ENCODE measurements at regions not wholly inside any gene's neighbourhood (a gene's known extent, or its start where the extent isn't known, plus 50 kb on each side); places are given as distances from the start of the nearest gene placed in this dataset.

DNA sequence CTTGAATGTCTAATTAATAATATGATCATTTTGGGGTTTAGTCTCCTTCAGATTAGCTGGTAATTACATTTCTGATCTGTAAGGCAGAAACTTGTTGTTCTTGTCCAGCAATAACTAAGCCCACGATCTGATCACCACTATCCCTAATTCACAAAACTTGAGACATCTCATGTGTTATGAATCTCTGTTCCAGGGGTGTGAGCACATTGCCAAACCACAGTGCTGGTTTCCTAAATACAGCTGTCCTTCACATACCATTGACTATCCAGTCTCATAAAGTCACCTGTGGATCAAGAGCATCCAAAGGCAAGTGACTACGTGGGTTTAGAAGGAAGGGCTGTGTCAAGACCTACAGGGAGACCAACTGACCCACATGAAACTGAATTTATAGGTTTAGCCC, 134.1 kb upstream of the PRLR start:
- no peak for DNase-seq (ENCODE audit: low read depth in 2 of 2)

DNA sequence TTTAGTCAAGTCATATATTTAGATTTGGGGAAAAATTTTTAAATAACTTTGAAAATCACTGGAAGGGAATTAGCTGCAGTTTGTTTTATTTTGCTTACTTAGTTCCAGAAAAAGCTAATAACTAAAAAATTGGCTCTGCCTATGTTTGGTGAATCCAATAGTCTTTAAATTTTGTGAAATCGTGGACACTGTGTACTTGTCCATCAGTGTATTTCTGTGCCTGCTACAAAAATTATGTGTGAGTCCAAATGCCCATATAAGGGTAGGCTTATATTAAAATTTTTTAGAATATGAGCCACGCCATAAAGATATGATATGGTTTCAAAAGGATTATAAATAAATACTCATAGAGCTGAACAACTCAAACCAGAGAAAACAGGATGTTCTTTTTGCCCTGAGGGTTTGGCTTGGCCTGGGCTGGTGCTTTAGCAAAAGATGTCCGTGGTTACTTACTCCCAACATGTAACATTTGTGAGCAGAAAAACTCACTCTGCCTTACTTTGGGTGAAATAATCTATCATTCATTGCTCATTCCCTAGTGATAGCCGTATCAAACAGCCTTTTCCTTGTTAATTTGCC, 133.2 kb upstream of the PRLR start:
- no peak for DNase-seq (ENCODE audit: low read depth in 2 of 2)

DNA sequence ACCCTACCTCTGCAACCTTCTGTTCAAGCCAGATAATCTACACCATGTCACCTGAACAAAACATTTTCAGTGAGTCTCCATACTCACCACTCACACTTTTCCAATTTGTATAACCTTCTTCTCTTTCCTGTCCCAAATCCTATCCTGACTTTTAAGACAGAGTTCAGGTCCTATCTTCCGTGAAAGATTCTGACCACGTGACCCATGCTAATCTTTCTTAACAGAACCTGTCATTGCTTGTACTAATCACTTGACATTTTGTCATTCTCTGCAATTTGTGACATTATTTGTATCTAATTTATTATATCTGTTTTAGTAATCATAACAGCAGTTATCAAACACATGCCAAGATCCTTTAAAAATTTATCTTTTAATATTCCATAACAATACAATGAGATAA, 132.5 kb upstream of the PRLR start:
- DNase-seq (ENCODE audit: low read depth in 2 of 2): no peak

DNA sequence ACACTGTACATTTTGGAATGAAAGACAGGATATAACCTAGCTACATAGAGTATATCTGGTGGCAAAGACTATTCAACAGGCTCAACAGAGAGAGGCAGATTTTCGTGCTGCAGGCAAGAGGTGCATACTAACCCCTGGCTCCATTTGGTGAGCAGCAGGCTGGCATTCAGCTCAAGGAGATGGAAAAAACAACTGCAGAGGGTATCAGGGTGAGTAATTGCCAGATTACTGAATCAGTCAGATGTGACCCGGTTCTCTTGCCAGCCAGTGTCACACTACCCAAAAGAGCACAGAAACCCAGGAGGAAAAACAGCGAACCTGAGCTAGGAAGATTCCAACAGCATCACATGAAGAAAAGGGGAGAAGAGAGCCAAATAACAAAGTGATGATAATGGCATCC, 130.4 kb upstream of the PRLR start:
- no peak for DNase-seq (ENCODE audit: low read depth in 2 of 2)

DNA sequence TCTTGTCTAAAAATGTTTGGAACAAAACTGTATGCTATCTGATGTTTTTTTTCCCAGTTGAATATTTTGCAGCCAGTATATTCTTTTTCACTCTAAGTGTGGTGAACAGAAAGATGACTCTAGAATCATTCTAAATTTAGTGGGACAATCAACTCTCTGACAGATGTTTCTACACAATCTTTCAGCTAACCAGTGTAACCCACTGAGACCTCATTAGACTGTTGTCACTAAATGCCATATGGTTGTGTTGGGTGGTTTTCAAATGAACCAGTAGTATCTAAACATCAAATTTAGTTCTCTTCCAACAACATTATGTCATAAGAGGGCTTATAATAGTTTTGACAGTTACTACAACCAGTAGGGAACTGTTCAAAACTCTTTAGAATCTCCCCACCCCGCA, 129.6 kb upstream of the PRLR start:
- DNase-seq (ENCODE audit: low read depth in 2 of 2): no peak

DNA sequence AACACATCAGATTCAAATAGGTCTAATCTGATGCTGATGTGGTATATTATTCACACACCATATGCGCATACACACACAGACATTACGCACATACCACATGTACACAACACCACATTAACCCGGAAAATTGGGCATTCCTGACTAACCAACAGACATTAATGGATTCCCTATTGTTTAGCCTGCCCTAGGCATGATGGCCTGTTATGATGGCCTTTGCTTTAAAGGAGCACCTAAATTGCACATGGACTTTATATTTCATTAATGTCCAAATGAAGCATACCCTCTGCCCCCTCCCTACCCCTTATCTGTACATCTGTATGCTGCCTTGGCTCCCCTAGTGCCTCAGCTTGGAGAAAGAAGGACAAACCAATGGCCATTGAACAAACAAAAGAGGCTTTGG, 127.7 kb upstream of the PRLR start:
- no peak for DNase-seq (ENCODE audit: low read depth in 2 of 2)

DNA sequence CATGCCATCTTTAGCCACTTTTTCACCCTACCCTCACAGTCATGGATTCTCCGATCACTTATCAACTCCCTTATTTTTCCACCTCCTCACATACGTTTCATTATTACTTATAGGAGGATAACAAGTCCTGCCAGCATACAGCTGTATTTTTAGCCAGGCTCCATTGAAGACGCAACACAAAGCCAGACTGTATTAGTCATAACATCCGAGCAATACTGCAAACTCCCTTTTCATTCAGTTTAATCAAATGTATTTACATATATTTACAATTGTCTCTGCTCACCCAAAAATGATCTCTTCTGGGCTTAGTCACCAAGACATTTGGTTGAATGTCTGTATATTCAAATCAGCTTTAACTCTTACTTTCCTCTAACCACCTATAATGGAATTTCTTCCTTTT, 126.4 kb upstream of the PRLR start:
- no peak for DNase-seq (ENCODE audit: low read depth in 2 of 2)

DNA sequence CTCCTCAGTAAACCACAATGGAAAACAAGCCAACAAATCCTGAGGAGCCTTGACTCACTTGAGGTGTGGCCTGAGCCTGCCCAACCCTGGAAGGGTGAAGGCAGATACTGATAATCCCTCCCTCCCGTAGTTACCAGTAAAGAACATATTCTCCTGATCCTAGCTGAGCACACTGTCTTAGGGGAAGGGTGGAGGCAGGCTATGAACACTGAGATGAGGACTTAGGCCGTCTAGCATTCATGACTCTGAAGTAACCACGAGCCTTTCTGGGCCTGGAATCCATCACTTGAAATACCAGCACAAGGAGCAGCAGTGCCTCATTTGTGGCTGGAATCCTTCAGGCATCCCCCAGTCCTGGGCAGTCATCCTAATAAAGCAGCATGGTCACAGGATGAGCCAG, 124.5 kb upstream of the PRLR start:
- DNase-seq (ENCODE audit: low read depth in 2 of 2): no peak

DNA sequence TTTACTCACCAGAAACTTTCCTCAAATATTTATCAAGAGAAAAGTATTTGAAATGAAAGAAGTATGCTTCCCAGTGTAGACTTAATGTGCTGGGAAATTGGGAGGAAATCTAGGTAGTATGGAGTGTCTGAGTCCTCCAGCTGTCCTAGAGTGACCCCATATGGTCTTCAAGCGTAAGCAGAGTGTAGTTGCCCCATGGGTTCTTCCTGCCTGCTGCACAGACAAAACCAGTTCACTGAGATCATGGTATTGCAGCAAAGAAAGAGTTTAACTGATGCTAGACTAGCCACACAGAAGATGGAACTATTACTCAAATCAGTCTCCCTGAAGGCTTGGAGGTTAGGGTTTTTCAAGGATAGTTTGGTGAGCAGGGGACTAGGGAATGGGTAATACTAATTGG, 114.9 kb upstream of the PRLR start:
- DNase-seq (ENCODE audit: low read depth in 2 of 2): no peak

DNA sequence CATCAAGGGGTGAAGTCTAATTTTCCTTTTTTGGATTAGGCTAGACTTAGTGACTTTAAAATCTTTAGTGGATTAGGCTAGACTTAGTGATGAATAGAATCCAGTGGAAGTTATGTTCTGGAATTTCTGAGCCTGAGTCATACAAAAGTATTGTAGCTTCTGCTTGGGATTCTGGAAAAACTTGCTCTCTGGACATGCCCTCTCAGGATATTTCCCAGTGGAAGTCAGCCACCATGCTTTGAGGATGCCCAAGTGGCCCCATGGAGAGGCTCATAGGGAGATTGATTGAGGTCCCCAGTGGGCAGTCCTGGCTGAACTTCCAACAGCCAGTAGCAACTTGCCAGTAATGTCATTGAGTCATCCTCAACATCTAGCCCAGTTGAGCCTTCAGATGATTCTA, 112.4 kb upstream of the PRLR start:
- DNase-seq (ENCODE audit: low read depth in 2 of 2): no peak

DNA sequence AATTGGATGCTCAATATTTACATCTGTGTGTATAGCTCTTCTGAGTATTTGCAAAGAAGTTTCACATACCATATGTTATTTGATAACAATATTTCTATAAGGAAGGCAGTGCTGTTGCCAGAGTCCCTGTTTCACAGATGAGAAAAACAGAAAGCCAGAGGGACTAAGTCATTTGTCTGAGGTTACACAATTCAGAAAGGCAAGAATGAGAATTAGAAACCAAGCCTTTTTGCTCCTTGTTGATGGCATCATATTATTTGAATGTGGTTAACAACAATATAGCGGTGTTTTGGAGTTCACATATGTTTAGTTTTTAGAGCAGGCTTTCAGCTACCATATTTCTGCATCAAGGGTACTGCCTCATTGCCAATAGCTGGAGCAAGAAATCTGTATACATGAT, 110.9 kb upstream of the PRLR start:
- DNase-seq (ENCODE audit: low read depth in 2 of 2): no peak

DNA sequence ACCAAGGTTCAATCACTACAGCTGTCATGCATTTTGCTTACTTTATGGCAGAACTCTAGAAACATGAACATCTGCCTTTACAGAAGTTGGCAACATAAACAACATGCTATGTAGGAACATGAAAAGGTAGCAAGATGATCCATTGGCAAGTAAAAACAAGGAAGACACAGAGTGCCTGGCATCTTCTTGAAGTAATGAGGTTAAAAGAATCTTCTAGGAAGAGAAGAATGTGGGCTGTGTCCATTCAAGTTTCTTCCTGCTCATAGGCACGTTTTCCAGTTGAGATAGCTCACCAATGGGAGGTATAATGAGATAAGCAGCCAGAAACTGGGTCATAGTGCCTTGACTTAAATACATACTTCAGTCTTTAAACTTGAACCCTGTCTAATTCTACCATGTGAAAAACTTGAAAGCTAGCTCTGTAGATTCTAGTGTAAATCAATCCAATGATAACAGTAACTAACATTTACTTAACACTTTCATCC, 109.4 kb upstream of the PRLR start:
- DNase-seq (ENCODE audit: low read depth in 2 of 2): no peak

DNA sequence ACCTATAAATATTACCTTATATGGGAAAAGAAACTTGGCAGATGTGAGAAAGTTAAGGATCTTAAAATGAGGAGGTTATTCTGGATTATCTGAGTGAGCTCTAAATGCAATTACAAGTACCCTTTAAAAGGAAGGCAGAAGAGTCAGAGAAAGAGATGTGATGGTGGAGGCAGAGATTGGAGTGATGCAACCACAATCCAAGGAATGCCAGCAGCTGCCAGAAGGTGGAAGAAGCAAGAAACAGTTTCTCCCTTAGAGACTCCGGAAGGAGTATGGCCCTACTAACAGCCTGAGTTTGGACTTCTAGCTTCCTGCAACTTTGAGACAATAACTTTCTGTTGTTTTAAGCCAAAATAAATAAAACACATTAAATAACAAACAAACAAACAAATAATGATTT, 108.7 kb upstream of the PRLR start:
- no peak for DNase-seq (ENCODE audit: low read depth in 2 of 2)

DNA sequence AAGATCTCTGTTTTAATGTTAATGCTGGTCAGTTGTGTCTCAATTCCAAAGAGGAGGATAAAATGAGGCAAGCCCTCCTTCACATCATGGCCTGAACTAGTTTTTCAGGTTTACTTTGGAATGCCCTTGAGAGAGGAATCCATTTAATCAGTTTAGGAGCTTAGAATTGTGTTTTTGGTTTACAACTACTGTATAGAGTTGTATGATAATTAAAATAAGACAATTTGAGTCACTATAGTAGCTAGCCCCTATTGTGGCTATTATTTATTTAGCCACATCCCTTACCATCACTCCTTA, 107.8 kb upstream of the PRLR start:
- no peak for DNase-seq (ENCODE audit: low read depth in 2 of 2)

DNA sequence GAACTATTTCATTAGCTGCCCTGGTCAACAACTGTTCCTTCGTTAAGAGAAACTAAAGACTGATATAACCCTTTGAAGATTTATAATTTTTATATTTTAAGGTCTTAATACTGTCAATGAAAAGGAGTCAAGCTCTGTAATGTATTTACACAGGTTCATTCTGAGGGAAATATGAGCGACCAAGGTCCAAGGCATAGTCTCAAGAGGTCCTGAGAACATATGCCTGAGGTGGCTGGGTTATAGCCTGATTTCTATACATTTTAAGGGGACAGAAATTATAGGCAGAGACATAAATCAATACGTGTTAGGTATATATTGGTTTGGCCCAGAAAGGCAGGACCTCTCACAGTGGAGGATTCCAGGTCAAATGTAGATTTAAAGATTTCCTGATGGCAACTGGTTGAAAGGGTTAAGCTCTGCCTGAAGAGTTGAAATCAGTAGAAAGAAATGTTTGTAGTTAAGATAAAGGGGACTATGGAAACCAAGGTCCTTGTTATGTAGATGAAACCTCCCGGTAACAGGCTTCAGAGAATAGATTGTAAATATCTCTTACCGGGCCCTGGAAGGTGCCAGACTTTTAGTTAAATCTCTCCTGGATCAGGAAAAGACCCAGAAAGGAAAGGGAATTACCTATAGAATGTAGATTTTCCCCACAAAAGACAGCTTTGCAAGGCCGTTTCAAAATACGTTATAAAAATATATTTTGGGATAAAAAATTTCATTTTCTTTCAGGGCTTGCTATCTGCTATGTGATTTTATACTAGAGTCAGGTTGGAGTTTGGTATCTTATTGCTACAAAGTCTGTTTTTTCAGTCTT, 107.3 kb upstream of the PRLR start:
- DNase-seq (ENCODE audit: low read depth in 2 of 2): no peak

DNA sequence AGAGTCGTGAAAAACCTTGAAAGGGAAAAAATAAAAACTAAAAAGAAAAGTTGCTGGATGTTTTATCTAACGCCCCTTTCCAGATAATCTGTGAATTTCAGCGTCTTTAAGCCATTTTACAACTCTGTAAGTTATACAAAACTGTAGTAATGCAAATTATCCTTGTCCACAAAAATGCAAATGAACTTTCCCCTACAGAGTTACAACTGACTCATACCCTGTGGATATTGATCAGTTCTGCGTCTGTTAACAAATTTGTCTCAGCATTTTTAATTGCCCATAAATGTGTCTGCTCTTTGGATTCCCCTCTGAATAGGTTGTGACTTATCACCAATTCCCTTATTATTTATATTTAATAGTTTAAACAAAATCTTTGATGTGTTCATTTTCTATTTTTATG, 105.9 kb upstream of the PRLR start:
- DNase-seq (ENCODE audit: low read depth in 2 of 2): no peak

DNA sequence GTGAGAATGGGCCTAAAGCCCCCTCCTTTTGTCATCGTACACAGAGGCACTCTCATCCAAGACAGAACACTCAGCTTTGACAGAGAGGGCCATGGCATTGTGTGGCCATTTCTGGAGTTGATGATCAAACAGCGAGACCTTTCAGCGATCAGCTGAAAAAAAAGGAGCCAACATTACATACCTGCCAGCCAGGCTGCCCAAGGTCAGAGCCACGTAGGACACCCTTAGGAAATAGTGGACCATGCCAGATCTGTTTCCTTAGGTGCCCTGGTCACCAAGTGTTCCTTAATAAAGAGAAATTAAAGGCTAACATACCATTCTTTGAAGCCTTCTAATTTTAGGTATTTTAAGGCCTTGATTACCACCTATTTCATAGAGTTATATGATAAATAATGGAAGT, 105.5 kb upstream of the PRLR start:
- no peak for DNase-seq (ENCODE audit: low read depth in 2 of 2)

DNA sequence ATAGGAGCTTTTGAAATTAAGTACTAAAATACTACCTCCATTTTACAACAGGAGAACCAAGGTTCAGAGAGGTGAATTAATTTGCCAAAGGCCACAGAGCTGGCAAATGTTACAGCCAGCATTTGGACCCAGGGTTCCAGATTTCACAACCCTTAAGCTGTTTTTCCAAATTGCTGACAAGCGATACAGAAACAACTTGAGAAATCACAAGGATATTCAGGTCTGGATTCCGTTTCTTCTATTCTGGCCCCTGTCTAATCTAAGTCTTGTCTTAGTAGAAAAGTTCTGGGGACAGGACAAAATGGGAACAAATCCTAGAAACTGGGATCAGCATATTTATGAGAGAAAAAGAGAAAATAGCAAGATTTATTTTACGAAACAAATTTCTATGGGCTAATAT, 103.1 kb upstream of the PRLR start:
- DNase-seq (ENCODE audit: low read depth in 2 of 2): no peak

DNA sequence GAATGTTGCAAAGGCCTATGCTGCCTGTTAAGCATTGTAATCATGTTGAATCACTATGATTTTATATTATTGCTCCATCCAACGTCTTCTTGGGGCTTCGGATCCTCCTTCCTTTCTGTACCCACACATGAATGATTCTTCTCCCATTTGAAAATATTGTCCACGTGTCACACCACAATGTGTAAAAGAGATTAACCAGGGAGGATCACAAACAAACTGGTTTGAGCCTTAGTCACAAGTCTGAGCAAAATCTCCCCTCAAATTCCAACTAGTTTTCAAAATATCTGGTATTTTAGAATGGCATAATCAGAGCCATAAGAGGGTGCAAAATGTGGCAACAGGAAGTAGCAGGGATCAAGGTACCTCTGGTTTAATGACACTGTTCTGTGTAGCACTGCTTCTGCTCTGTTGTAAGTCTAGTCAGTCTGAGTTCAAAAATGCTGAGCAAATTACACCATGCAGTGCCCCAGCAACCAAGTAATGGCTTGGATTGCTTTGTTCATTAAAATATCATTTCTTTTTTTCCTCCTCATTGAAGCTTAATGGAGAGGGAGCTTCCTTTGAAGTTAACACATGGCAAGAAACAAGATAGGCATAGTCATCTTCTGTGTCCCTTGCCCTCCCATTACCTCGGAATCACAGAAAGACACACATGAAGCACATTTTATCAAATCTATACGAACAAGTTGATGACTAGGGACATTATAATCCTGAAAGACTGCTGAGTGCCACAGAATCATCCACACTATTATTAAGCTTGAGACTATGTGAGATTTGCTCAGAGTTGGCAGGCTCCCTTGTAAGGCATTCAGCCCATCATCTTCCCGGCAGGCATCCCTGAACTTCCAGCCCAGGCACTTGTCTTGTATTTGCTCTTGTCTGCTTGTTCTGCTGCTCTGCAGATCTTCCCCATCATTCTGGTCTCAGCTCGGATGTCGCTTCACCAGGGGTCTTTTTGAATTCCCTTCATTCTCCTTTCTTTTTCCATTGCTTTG, 102.0 kb upstream of the PRLR start:
- DNase-seq (ENCODE audit: low read depth in 2 of 2): no peak

DNA sequence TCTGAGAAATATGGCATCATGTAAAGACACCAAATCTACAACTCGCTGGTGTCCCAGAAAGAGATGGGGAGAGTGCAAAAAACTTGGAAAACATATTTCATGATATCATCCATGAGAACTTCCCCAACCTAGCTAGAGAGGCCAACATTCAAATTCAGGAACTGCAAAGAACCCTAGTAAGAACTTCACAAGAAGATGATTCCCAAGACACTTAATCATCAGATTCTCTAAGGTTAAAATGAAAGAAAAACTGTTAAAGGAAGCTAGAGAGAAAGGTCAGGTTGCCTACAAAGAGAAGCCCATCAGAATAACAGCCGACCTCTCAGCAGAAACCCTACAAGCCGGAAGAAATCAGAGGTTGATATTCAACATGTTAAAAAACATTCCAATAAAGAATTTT, 95.5 kb upstream of the PRLR start:
- no peak for DNase-seq (ENCODE audit: low read depth in 2 of 2)

DNA sequence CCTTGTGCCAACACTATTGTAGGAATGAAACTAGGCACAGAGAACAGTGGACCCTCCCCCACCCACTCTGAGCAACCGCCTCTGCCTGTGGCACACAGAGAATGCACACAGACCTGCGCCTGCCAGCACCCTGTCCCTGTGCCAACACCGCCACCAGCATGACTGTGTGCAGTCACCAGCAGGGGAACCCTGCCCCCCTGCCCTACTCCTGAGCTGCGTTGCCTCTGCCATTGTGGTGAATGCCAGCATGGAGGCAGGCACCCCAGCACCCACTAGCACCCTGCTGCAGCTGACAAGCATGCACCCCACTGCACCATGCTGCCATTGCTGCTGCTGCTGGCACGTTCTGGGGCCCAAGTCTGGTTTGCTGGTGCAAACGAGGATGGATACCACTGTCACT, 94.4 kb upstream of the PRLR start:
- DNase-seq (ENCODE audit: low read depth in 2 of 2): no peak

DNA sequence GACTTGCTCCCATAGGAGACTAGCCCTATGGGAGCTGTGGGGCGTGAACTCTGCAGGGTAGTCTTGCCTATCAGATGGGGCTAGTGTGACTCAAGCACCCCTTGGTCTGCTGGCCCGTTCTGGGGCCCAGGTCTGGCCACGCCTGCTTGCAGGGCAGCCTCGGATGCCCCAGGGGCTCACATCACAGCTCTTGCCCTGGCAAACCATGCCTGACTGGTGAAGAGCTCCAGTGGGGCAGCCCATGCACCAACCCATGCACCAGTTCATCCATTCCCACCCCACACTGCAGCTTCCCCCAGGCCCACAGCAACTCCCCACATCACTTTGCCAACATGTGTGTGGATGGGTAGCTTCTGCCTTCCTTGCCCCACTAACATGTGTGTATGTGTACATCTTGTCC, 93.9 kb upstream of the PRLR start:
- no peak for DNase-seq (ENCODE audit: low read depth in 2 of 2)

DNA sequence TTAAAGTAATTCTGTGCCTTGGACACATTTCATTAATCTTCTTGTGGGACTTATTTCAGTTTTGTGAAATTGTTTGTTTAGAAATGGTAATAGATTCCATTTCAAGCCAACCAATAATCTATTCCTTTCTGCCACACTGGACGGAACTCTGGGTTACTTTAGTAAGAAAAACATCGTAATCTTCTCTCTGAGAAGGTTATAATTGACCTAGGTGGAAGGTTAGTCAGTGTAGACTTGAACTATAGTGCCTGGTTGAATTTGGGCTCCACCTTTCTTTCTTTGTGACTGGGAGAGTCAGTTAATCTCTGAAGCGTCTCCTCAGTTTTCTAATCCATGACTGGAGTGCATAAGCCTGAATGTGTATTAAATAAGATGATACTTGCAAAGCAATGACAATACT, 89.7 kb upstream of the PRLR start:
- no peak for DNase-seq (ENCODE audit: low read depth in 2 of 2)
